K562 (cell line): ENCODE measurements at regions not wholly inside any gene's neighbourhood (a gene's known extent, or its start where the extent isn't known, plus 50 kb on each side); places are given as distances from the start of the nearest gene placed in this dataset.

Experiments used
- ATAC-seq: fragments of 200-7000 bp; cut with Tn5 transposase; 3 replicates; pipeline ENCODE4 v1.9.1; 2020; ENCODE audit warnings: moderate library complexity
- BruUV-seq: library from RNA; stranded (reverse); fragments of 400-500 nt; replicated peaks from 2 replicates; lab custom pipeline; 2021; lab: Mats Ljungman, UMichigan
- CTCF ChIA-PET: fragments of 300-600 bp; formaldehyde crosslinking; extraction: SDS; loops from one replicate; lab custom pipeline; 2021; ENCODE audit warnings: low intra/inter-chr PET ratio; lab: Yijun Ruan, JAX
- POLR2A ChIA-PET: fragments of 300-600, 350-650 bp; sonication (Branson Sonifier 250); formaldehyde crosslinking; extraction: SDS; loops from one replicate; lab custom pipeline; 2021; ENCODE audit warnings: antibody characterized with exemption, inconsistent platforms; lab: Yijun Ruan, JAX
- DNase-seq, 4 experiments: peaks; one replicate each; pipeline versions ENCODE4 v3.0.0 to v3.0.0-alpha.2; 2011 to 2018; ENCODE audit warnings: low spot score in 3 of 4, mixed read lengths in 3 of 4; ENCODE audit errors: extremely low read depth in 1 of 4
- FAIRE-seq: peaks from 2 replicates; lab custom pipeline; 2011; peaks lifted over from hg19 to GRCh38; lab: Jason Lieb, UNC
- H2AFZ ChIP-seq: 2 replicates; pipeline ENCODE4 v1.6.0; 2011; ENCODE audit warnings: low read depth, low read length, control low read depth, inconsistent platforms
- H3K27ac ChIP-seq: fragments of 200-600 bp; 3 replicates; pipeline ENCODE4 v1.8.0; 2011; ENCODE audit warnings: low read depth, mild to moderate bottlenecking, control low read depth, inconsistent platforms, low read length, moderate library complexity, mixed read lengths; ENCODE audit errors: extremely low read depth
- H3K27me3 ChIP-seq, 2 experiments: fragments of 300-600 bp in 1 of 2; 2 replicates in 1 of 2; 3 replicates in 1 of 2; pipeline versions ENCODE4 v1.6.0 to v1.8.0; 2011; ENCODE audit warnings: inconsistent platforms in 2 of 2, low read length in 2 of 2, mild to moderate bottlenecking in 1 of 2, mixed read lengths in 1 of 2, moderate library complexity in 1 of 2; ENCODE audit not compliant: control insufficient read depth in 2 of 2, insufficient read depth in 2 of 2
- H3K36me3 ChIP-seq: fragments of 300-600 bp; 3 replicates; pipeline ENCODE4 v1.8.0; 2011; ENCODE audit warnings: mild to moderate bottlenecking, low read length, inconsistent platforms; ENCODE audit not compliant: control insufficient read depth, insufficient read depth
- H3K4me1 ChIP-seq, 2 experiments: fragments of 200-600 bp in 1 of 2; replicated peaks in 1 of 2; 2 replicates in 1 of 2; 3 replicates in 1 of 2; pipeline versions ENCODE4 v1.5.1 to v1.8.0; 2011; ENCODE audit warnings: inconsistent platforms in 2 of 2, low read length in 2 of 2, mild to moderate bottlenecking in 1 of 2, mixed read lengths in 1 of 2, moderate library complexity in 1 of 2; ENCODE audit not compliant: control insufficient read depth in 2 of 2, insufficient read depth in 2 of 2
- H3K4me2 ChIP-seq: 2 replicates; pipeline ENCODE4 v1.6.1; 2011; ENCODE audit warnings: low read length, control low read depth, inconsistent platforms, mixed read lengths; ENCODE audit not compliant: insufficient read depth
- H3K4me3 ChIP-seq: fragments of 200-600 bp; sonication (generic), shearing (Covaris generic); 2 replicates; pipeline ENCODE4 v1.5.1; 2016; ENCODE audit warnings: control low read depth, inconsistent platforms
- H3K79me2 ChIP-seq: fragments of 200-600 bp; 3 replicates; pipeline ENCODE4 v1.8.0; 2011; ENCODE audit warnings: low read length, inconsistent platforms; ENCODE audit not compliant: control insufficient read depth, insufficient read depth
- H3K9ac ChIP-seq, 2 experiments: 2 replicates each; pipeline versions ENCODE4 v1.6.0 to v1.6.1; 2011; ENCODE audit warnings: low read depth in 2 of 2, low read length in 2 of 2, control low read depth in 1 of 2, inconsistent platforms in 1 of 2, mild to moderate bottlenecking in 1 of 2, mixed read lengths in 1 of 2; ENCODE audit not compliant: insufficient read depth in 1 of 2
- H3K9me1 ChIP-seq: one replicate; pipeline ENCODE4 v1.6.0; 2011; ENCODE audit warnings: inconsistent platforms, mild to moderate bottlenecking, low read length, moderate library complexity; ENCODE audit not compliant: control insufficient read depth, insufficient read depth
- H3K9me3 ChIP-seq: replicated peaks from 2 replicates; pipeline ENCODE4 v1.5.1; 2011; ENCODE audit warnings: low read depth, low read length, inconsistent platforms; ENCODE audit not compliant: control insufficient read depth, insufficient read depth
- H4K20me1 ChIP-seq: replicated peaks from 2 replicates; pipeline ENCODE4 v1.6.1; 2011; ENCODE audit warnings: low read length, inconsistent platforms, mixed read lengths; ENCODE audit not compliant: control insufficient read depth, insufficient read depth
- PYGO2 ChIP-seq: fragments of 450-650 bp; IDR thresholded peaks from 2 replicates; pipeline ENCODE4 v1.6.1; 2016; ENCODE audit warnings: mild to moderate bottlenecking, missing genetic modification characterization, moderate library complexity, missing compliant biosample characterization
- WGBS: fragments of 100-300 bp; shearing (Covaris generic); methylation state at CpG from one replicate; pipeline ENCODE4 v1.1.6; 2016; ENCODE audit warnings: low coverage, mixed read lengths; ENCODE audit not compliant: insufficient coverage; ENCODE audit errors: missing lambda C conversion rate; 5-methylcytosine and 5-hydroxymethylcytosine counted together
- in situ Hi-C: fragments of 300-500 bp; cut with MboI; formaldehyde crosslinking; loops from 4 replicates; pipeline ENCODE4 v1.15.0; 2018; ENCODE audit warnings: inconsistent platforms, mixed read lengths
- intact Hi-C: fragments of 100-400 bp; cut with micrococcal nuclease; formaldehyde crosslinking; loops from 2 replicates; pipeline ENCODE4 v1.14.2; 2022
- TF ChIP-seq, protein P1 (sequence below): fragments of 450-650 bp; formaldehyde crosslinking; IDR thresholded peaks from 2 replicates; pipeline ENCODE4 v1.4.0; 2020; ENCODE audit warnings: mild to moderate bottlenecking, moderate library complexity

GRCh38 chr19:29107831-29108230 lies 105.1 kb downstream of the UQCRFS1 start (continued):
- TF ChIP-seq, protein P1, sequence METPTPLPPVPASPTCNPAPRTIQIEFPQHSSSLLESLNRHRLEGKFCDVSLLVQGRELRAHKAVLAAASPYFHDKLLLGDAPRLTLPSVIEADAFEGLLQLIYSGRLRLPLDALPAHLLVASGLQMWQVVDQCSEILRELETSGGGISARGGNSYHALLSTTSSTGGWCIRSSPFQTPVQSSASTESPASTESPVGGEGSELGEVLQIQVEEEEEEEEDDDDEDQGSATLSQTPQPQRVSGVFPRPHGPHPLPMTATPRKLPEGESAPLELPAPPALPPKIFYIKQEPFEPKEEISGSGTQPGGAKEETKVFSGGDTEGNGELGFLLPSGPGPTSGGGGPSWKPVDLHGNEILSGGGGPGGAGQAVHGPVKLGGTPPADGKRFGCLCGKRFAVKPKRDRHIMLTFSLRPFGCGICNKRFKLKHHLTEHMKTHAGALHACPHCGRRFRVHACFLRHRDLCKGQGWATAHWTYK (CRISPR knock-in tag), result no peak

DNA sequence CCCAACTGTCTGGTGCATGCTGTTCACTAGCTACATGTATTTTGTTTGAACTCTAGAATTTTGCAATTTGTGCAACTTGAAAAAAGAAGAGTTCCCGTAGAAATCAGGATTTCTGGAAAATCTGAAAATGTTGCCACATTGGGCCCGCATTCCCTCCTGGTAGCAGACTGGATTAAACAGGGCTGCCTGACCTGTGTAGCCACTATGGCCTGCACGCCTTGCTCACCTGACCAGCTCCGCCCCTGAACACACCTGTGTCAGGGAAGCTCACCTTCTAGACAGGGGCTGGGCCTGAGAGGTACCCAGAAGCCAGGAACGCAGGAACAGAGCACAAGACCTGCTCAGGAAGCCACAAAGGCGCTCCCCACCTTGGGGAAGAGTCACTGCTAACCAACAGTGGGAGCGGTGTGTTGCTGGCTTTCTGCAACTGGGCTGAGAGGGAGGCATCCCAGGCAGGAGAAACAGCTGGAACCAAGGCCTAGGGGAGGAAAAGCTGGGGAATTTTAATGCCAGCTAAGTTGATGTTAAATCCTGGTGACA lies 106.5 kb downstream of the UQCRFS1 start:
- intact Hi-C loops, result no loop called here
- no peak overlapping the region for H3K4me2 ChIP-seq
- no peak overlapping the region for H3K4me3 ChIP-seq
- H2AFZ ChIP-seq, result no peak overlapping the region
- no peaks in the 10 kb centered on the region for H3K9me1 ChIP-seq
- H3K27ac ChIP-seq, result no peak overlapping the region
- H3K27me3 ChIP-seq, result peaks cover 0 to 20% of the 10 kb centered on the region in 2 experiments; a peak in 2 of 5 replicates
- ATAC-seq (no peak), FAIRE-seq (no peak), DNase-seq (no peak)
- WGBS, result 4% methylated on average over 7 of the region's 7 CpGs
- H3K9me3 ChIP-seq, result no peaks in the 10 kb centered on the region
- H3K79me2 ChIP-seq, result no peaks in the 10 kb centered on the region
- H4K20me1 ChIP-seq, result no peaks in the 10 kb centered on the region; the same call in 1 of the 2 replicates
- H3K36me3 ChIP-seq, result no peaks in the 10 kb centered on the region
- ChIA-PET CTCF (no interaction called here), POLR2A (no interaction called here)
- no peak overlapping the region for H3K9ac ChIP-seq
- in situ Hi-C loops, result no loop called here
- BruUV-seq, result no TSS peak
- no peaks in the 10 kb centered on the region for H3K4me1 ChIP-seq
- no peak for TF ChIP-seq PYGO2 (tag)
